ENCODE measurements at regions not wholly inside any gene's neighbourhood (a gene's known extent, or its start where the extent isn't known, plus 50 kb on each side); places are given as distances from the start of the nearest gene placed in this dataset.

- no peak for TF ChIP-seq MXI1 (IDR thresholded peaks at IDR 0.05; ENCODE audit: borderline replicate concordance, low read depth, low read length)
- no peak for TF ChIP-seq CTCF (conservative IDR thresholded peaks at IDR 0.05; ENCODE audit: low read depth, low read length)
- TF ChIP-seq MAZ (IDR thresholded peaks at IDR 0.05; ENCODE audit: borderline replicate concordance, low read depth, low read length) = no peak
- no peak for TF ChIP-seq SMC3 (IDR thresholded peaks at IDR 0.05; ENCODE audit: low read depth, low read length)
- TF ChIP-seq POLR2A (IDR thresholded peaks at IDR 0.05; ENCODE audit: low read depth, low read length) = no peak
- TF ChIP-seq USF2 (IDR thresholded peaks at IDR 0.05; ENCODE audit: low read depth, low read length) = no peak
- no peak for TF ChIP-seq CEBPB (IDR thresholded peaks at IDR 0.05; ENCODE audit: low read depth, low read length)
- no peak for TF ChIP-seq RAD21 (IDR thresholded peaks at IDR 0.05; ENCODE audit: low read length)
- no peak for TF ChIP-seq FOS (IDR thresholded peaks at IDR 0.05; ENCODE audit: low read depth, low read length)
- TF ChIP-seq RFX5 (IDR thresholded peaks at IDR 0.05; ENCODE audit: low read depth, low read length) = no peak
- no peak for TF ChIP-seq BHLHE40 (IDR thresholded peaks at IDR 0.05; ENCODE audit: low read depth, low read length)
- no peak for TF ChIP-seq CHD1 (IDR thresholded peaks at IDR 0.05; ENCODE audit: low read depth, low read length)
- TF ChIP-seq, protein P1, sequence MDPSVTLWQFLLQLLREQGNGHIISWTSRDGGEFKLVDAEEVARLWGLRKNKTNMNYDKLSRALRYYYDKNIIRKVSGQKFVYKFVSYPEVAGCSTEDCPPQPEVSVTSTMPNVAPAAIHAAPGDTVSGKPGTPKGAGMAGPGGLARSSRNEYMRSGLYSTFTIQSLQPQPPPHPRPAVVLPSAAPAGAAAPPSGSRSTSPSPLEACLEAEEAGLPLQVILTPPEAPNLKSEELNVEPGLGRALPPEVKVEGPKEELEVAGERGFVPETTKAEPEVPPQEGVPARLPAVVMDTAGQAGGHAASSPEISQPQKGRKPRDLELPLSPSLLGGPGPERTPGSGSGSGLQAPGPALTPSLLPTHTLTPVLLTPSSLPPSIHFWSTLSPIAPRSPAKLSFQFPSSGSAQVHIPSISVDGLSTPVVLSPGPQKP (IDR thresholded peaks at IDR 0.05; ENCODE audit: borderline replicate concordance, low read depth, low read length) = no peak
- TF ChIP-seq NFE2L2 (IDR thresholded peaks at IDR 0.05; ENCODE audit: low read depth, low read length) = no peak
These were observed 284.0 kb downstream of the ETS1 start for GRCh38 chr11:128303383-128303782.
